ENCODE measurements at regions not wholly inside any gene's neighbourhood (a gene's known extent, or its start where the extent isn't known, plus 50 kb on each side); places are given as distances from the start of the nearest gene placed in this dataset.

DNA sequence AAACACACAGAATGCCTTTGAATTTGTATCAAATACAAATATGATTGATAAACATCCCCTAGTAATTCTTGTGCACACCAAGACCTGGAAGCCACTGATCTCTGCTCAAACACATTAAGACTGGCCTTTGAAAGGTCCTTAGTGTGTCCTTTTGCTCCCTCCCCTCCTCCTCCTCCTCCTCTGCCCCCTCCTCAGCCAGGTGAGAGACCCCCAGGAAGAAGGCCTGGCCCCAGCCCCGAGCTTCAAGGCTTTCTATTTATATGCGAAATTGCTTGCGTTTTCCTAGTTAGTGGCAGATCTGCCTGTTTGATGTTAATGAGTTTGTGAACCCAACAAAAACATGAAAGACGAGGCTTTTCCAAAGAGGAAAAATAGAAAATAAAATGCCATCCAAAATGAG is 63.6 kb upstream of the TCF7L2 start:
- Histone ChIP-seq H3K27me3 (no peaks in the 10 kb centered on the region), H3K36me3 (no peaks in the 10 kb centered on the region), H3K4me1 (no peaks in the 10 kb centered on the region), H3K9me3 (no peaks in the 10 kb centered on the region), H3K4me3 (no peak overlapping the region), H3K27ac (no peak overlapping the region)
- TF ChIP-seq, protein P1, sequence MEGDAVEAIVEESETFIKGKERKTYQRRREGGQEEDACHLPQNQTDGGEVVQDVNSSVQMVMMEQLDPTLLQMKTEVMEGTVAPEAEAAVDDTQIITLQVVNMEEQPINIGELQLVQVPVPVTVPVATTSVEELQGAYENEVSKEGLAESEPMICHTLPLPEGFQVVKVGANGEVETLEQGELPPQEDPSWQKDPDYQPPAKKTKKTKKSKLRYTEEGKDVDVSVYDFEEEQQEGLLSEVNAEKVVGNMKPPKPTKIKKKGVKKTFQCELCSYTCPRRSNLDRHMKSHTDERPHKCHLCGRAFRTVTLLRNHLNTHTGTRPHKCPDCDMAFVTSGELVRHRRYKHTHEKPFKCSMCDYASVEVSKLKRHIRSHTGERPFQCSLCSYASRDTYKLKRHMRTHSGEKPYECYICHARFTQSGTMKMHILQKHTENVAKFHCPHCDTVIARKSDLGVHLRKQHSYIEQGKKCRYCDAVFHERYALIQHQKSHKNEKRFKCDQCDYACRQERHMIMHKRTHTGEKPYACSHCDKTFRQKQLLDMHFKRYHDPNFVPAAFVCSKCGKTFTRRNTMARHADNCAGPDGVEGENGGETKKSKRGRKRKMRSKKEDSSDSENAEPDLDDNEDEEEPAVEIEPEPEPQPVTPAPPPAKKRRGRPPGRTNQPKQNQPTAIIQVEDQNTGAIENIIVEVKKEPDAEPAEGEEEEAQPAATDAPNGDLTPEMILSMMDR (IDR thresholded peaks at IDR 0.05): no peak
- 88 to 90% methylated on average over 4 of the region's 4 CpGs for WGBS, 2 donors
- DNase-seq: no peak
- intact Hi-C loops (cut with DNase I): no loop called here
- ATAC-seq: no peak

DNA sequence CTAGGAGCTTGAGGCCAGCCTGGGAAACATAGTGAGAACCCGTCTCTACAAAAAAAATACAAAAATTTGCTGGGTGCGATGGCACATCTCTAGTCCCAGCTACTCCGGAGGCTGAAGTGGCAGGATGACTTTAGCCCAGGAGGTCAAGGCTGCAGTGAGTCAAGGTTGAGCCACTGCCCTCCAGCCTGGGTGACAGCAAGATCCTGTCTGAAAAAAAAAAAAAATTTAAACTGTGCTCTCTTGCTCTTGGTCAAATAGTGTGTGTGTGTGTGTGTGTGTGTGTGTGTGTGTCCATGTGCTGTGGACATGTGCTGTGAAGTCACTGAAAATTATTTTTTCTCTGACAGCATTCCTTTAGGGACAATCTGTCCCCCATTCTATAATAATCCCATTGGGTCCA is 62.1 kb upstream of the TCF7L2 start:
- Histone ChIP-seq H3K27ac (no peak overlapping the region), H3K36me3 (no peaks in the 10 kb centered on the region), H3K9me3 (peaks cover 0 to 7% (median 0%) of the 10 kb centered on the region in 11 donors), H3K4me1 (no peaks in the 10 kb centered on the region), H3K27me3 (no peaks in the 10 kb centered on the region), H3K4me3 (no peak overlapping the region)
- ATAC-seq (no peak), DNase-seq (no peak)
- TF ChIP-seq, protein P1 (IDR thresholded peaks at IDR 0.05): no peak
- WGBS, 2 donors: 86 to 90% methylated on average over 3 of the region's 3 CpGs
- intact Hi-C loops (cut with DNase I): no loop called here

DNA sequence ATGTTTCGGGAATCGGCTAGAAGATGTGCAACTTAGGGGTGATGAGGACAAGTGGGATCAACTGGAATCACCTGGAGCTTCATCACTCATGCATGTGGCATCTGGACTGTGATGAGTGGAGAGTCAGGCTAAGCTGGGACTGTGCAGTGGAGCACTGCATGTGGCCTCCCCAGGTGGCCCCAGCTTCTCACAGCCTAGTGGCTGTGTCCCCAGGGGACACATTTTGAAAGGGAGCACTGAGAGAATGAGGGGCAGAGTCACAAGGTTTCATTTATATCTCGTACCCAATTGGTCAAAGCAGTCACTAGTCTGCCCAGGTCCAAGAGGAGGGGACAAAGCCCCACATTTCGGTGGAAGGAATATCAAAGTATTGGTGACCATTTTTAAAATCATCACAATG is 54.8 kb upstream of the TCF7L2 start:
- Histone ChIP-seq H3K4me1 (peaks cover 0 to 10% (median 0%) of the 10 kb centered on the region in 9 donors), H3K27me3 (no peaks in the 10 kb centered on the region), H3K9me3 (peaks cover 0 to 10% (median 0%) of the 10 kb centered on the region in 11 donors), H3K27ac (no peak overlapping the region), H3K4me3 (no peak overlapping the region), H3K36me3 (no peaks in the 10 kb centered on the region)
- 93 to 95% methylated on average over 4 of the region's 4 CpGs for WGBS, 2 donors
- intact Hi-C loops (cut with DNase I): no loop called here
- ATAC-seq (no peak), DNase-seq (no peak)
- TF ChIP-seq, protein P1 (IDR thresholded peaks at IDR 0.05): no peak

DNA sequence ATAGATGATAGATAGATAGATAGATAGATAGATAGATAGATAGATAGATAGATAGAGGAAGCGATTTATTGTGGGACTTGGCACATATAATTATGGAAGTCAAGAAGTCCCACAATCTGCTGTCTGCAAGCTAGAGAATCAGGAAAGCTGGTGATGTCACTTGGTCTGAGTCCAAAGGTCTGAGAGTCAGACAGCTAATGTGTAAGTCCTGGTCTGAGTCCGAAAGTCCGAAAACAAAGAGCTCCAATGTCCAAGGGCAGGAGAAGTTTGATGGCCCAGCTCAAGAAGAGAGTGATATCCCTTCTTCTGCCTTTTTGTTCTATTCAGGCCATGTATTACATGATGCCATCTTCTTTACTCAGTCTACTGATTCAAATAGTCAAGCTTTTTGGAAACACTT is 53.8 kb upstream of the TCF7L2 start:
- peaks cover 0 to 10% (median 0%) of the 10 kb centered on the region in 11 donors for H3K9me3 ChIP-seq
- intact Hi-C loops (cut with DNase I): no loop called here
- H3K4me1 ChIP-seq: peaks cover 0 to 10% (median 0%) of the 10 kb centered on the region in 9 donors
- H3K4me3 ChIP-seq: no peak overlapping the region
- no peaks in the 10 kb centered on the region for H3K27me3 ChIP-seq
- TF ChIP-seq, protein P1 (IDR thresholded peaks at IDR 0.05): no peak
- no peak for DNase-seq
- H3K27ac ChIP-seq: no peak overlapping the region
- H3K36me3 ChIP-seq: no peaks in the 10 kb centered on the region
- ATAC-seq: no peak
- 81 to 84% methylated on average over 3 of the region's 3 CpGs for WGBS, 2 donors
